GM10248 (cell line): ENCODE measurements at regions not wholly inside any gene's neighbourhood (a gene's known extent, or its start where the extent isn't known, plus 50 kb on each side); places are given as distances from the start of the nearest gene placed in this dataset.

Experiments
- CTCF ChIA-PET: fragments of 300-600 bp; sonication (Branson Sonifier 250); formaldehyde crosslinking; extraction: SDS; loops from one replicate; lab custom pipeline; 2021; ENCODE audit warnings: antibody characterized with exemption; lab: Yijun Ruan, JAX
- POLR2A ChIA-PET: fragments of 350-650 bp; sonication (Branson Sonifier 250); formaldehyde crosslinking; extraction: SDS; loops from one replicate; lab custom pipeline; 2020; ENCODE audit warnings: antibody characterized with exemption; lab: Yijun Ruan, JAX
- DNase-seq: peaks from one replicate; pipeline ENCODE4 v3.0.0; 2012; ENCODE audit errors: extremely low spot score
- CTCF ChIP-seq: IDR thresholded peaks from 2 replicates; pipeline ENCODE4 v1.5.1; 2012; ENCODE audit warnings: mild to moderate bottlenecking, low read depth; ENCODE audit errors: extremely low read depth, missing control alignments, control extremely low read depth

DNA sequence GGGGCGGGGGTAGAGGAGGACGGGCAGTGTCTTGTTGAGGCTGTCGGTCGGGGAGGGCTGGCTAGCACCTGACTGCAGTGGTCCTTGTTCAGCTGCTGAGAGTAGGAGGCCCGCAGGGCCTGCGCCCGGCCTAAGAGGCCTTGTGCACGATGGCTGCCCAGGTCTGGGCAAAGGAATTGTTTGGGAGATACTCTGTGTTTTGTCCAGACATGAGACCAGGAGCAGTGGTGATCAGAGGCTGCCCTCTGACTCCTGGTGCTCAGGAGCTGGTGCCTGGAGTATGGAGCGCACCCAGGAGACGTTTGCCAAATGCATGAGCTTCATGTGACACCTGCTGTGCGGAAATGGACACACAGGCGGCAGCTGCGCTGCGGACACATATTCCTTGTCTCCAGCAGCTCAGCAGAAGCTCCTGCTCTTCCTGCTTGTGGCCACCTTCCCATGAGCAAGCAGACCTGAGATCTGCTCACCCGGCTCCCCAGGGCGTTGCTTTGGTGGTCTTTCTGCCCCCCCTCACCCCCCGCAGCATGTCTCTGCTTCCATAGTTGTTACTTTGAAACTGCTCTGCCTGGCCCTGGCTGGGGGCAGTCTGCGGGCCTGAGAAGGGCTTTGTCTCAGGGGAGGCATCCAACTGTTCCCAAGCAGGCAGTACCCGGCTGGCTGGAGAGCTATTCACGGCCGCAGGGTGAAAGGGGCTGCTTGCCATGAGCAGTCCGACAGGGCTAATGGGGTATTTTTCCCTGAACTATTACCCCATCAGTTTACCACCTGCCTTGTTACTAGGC lies 163.9 kb downstream of the TEX29 start:
- CTCF ChIA-PET = no interaction called here
- no peak for DNase-seq
- POLR2A ChIA-PET = no interaction called here
- TF ChIP-seq CTCF = no peak

DNA sequence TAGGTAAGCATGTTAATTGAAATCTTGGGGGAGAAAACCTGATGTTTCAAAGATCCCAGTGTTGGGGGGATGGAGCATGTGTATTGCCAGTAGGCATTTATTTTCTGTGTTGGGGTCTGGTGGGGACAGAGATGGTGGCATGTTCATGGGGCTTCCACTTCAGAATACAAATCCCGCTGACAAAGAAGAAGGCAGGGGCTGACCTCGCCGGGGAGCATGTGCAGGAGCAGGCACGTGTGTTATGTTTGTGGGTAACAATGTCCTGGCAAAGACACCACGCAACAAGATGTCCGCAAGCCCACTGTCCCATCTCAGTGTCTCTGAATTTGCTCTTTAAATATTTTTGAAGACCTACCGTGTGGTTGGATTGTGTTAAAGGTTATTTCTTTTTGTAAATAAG lies 164.5 kb downstream of the TEX29 start:
- TF ChIP-seq CTCF = no peak
- no peak for DNase-seq
- POLR2A ChIA-PET = no interaction called here
- CTCF ChIA-PET = no interaction called here

DNA sequence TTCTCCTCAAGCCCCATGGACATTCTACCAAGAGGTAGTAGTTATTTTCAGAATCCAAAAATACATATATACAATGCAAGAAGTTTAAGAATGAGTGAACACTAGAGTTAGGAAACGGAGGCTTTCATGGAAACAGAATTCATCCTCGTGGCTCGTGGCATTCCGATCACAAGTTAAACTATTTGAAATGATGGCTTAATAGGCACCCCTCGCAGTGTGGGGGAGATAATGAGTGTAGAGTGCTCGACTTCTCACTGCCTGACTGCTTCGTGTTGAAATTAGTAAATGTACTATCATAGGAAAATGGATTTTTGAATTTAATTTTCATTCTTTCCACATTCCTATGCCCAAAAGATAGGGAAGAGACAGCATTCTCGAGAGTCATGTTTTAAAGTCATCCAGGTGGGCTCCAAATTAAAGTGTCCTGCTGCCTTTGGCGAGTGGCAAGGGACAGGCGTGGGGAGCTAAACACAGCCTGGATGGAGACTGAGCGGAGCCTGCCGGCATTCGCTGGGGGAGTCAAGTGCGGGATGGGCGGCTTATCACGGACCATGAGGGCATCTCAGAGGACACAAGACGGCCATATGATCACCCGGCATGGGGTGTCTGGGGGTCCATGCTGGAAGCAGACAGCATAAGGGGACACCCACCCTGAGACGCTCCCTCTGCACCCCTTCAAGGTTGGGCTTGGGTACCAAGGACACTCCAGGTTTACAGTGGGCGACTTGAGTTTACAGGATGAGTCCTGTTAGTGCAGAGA lies 165.2 kb downstream of the TEX29 start:
- no peak for DNase-seq
- ChIA-PET CTCF (interaction anchor here (1.5 kb wide), 1 partner anchor 11 kb away, joined by 4 read pairs; no protein-coding TSS in a partner anchor), POLR2A (no interaction called here)
- TF ChIP-seq CTCF = no peak

DNA sequence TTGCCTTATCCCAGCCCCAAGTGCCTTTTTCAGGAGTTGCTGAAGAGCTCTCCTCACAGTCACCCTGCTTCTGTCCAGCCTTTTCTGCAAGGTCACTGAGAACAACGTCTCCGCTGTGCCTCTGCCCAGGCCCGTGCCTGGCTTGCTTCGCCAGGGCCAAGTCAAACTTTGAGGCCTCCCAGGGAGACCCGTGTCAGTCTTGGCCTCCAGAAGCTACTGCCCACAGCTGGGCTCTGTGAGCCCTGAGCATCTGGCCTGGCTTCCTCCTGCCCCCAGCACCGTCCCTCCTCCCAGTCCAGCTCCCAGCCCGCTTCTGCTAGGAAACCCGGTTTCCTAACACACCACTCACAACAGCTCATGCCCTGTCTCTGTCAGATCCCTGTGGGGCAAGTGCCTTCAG lies 165.9 kb downstream of the TEX29 start:
- no peak for TF ChIP-seq CTCF
- DNase-seq = no peak
- POLR2A ChIA-PET = no interaction called here
- CTCF ChIA-PET = interaction anchor here (1.5 kb wide), 1 partner anchor 12 kb away, joined by 4 read pairs; no protein-coding TSS in a partner anchor

GRCh38 chr13:111486801-111487200 lies 166.4 kb downstream of the TEX29 start:
- TF ChIP-seq CTCF = no peak
- no peak for DNase-seq
- ChIA-PET CTCF (interaction anchor here (1.5 kb wide), 1 partner anchor 12 kb away, joined by 4 read pairs; no protein-coding TSS in a partner anchor), POLR2A (no interaction called here)

- POLR2A ChIA-PET = no interaction called here
- no peak for TF ChIP-seq CTCF
- DNase-seq = no peak
- CTCF ChIA-PET = no interaction called here
These were observed 168.2 kb downstream of the TEX29 start for GRCh38 chr13:111488486-111489132.
